ENCODE measurements at regions not wholly inside any gene's neighbourhood (a gene's known extent, or its start where the extent isn't known, plus 50 kb on each side); places are given as distances from the start of the nearest gene placed in this dataset.
"Not testable (repeated sequence)": the region's sequence is repeated elsewhere in the genome, so short reads cannot be mapped to it uniquely, and the experiment has no call there.

- no peak for DNase-seq
Observed at GRCh38 chr3:72523429-72524151, 324.7 kb downstream of the SHQ1 start.

GRCh38 chr3:72520690-72521308 is 327.4 kb downstream of the SHQ1 start:
- DNase-seq: peak; percentile 30

GRCh38 chr3:72519946-72520604 is 328.2 kb downstream of the SHQ1 start:
- DNase-seq: no peak

- DNase-seq: no peak
Observed at GRCh38 chr3:72517921-72518424, 330.3 kb downstream of the SHQ1 start.

GRCh38 chr3:72517336-72517735 is 330.9 kb downstream of the SHQ1 start:
- DNase-seq: no peak

- no peak for DNase-seq
Observed at GRCh38 chr3:72516361-72516760, 331.9 kb downstream of the SHQ1 start.

GRCh38 chr3:72515941-72516340 is 332.3 kb downstream of the SHQ1 start:
- no peak for DNase-seq

GRCh38 chr3:72515281-72515680 is 333.0 kb downstream of the SHQ1 start:
- DNase-seq: no peak

GRCh38 chr3:72510247-72510646 is 338.0 kb downstream of the SHQ1 start:
- DNase-seq: no peak

GRCh38 chr3:72505539-72506405 is 342.5 kb downstream of the SHQ1 start:
- DNase-seq: no peak

- not testable (repeated sequence) for DNase-seq
Observed at GRCh38 chr3:72497501-72497900, 350.7 kb downstream of the SHQ1 start.

- DNase-seq: no peak
Observed at GRCh38 chr3:72496051-72496670, 352.1 kb downstream of the SHQ1 start.

GRCh38 chr3:72494626-72495025 is 353.6 kb downstream of the SHQ1 start:
- DNase-seq: no peak

- no peak for DNase-seq
Observed at GRCh38 chr3:72494130-72494529, 354.1 kb downstream of the SHQ1 start.

GRCh38 chr3:72492240-72492639 is 356.0 kb downstream of the SHQ1 start:
- no peak for DNase-seq

GRCh38 chr3:72490688-72491435 is 357.4 kb downstream of the SHQ1 start:
- no peak for DNase-seq

GRCh38 chr3:72489901-72490300 is 358.3 kb downstream of the SHQ1 start:
- no peak for DNase-seq

- DNase-seq: no peak
Observed at GRCh38 chr3:72488738-72489035, 359.6 kb downstream of the SHQ1 start.

- no peak for DNase-seq
Observed at GRCh38 chr3:72487946-72488737, 360.1 kb downstream of the SHQ1 start.

GRCh38 chr3:72487078-72487765 is 361.0 kb downstream of the SHQ1 start:
- DNase-seq: no peak

GRCh38 chr3:72485641-72486040 is 362.6 kb downstream of the SHQ1 start:
- DNase-seq: no peak

Measured in NCI-H146 (cell line).